CD4-positive, alpha-beta memory T cell (primary cell): ENCODE measurements at regions not wholly inside any gene's neighbourhood (a gene's known extent, or its start where the extent isn't known, plus 50 kb on each side); places are given as distances from the start of the nearest gene placed in this dataset.
"Not testable (repeated sequence)": the region's sequence is repeated elsewhere in the genome, so short reads cannot be mapped to it uniquely, and the experiment has no call there.

Source experiments
- CTCF ChIA-PET: fragments of 350-600 bp; sonication (Branson Sonifier 250); formaldehyde crosslinking; loops from one replicate; lab custom pipeline; 2021; ENCODE audit warnings: inconsistent platforms; ENCODE audit not compliant: partially characterized antibody; lab: Charles Lee
- POLR2A ChIA-PET: fragments of 350-600 bp; sonication (Branson Sonifier 250); formaldehyde crosslinking; loops from one replicate; lab custom pipeline; 2021; ENCODE audit not compliant: partially characterized antibody; lab: Charles Lee
- DNase-seq, 5 donors: peaks; one replicate each; pipeline versions ENCODE4 v3.0.0 to v3.0.0-alpha.2; 2020 to 2022; ENCODE audit warnings: mixed read lengths in 1 of 5
- H3K27ac ChIP-seq: one replicate; pipeline ENCODE4 v1.7.0; 2013; ENCODE audit warnings: low read depth, low read length
- H3K27me3 ChIP-seq: 2 replicates; pipeline ENCODE4 v1.7.0; 2013; ENCODE audit warnings: mild to moderate bottlenecking, low read length, moderate library complexity; ENCODE audit not compliant: insufficient read depth
- H3K36me3 ChIP-seq: 2 replicates; pipeline ENCODE4 v1.7.0; 2013; ENCODE audit warnings: mild to moderate bottlenecking, low read length, moderate library complexity; ENCODE audit not compliant: insufficient read depth
- H3K4me1 ChIP-seq: 2 replicates; pipeline ENCODE4 v1.7.0; 2013; ENCODE audit warnings: mild to moderate bottlenecking, low read length, moderate library complexity; ENCODE audit not compliant: insufficient read depth
- H3K4me3 ChIP-seq, 2 donors: one replicate each; pipeline ENCODE4 v1.7.0; 2013; ENCODE audit warnings: low read length in 2 of 2, mild to moderate bottlenecking in 1 of 2
- H3K9me3 ChIP-seq, 2 donors: one replicate each; pipeline ENCODE4 v1.7.0; 2013; ENCODE audit warnings: low read length in 2 of 2, control low read depth in 1 of 2; ENCODE audit not compliant: control insufficient read depth in 1 of 2
- H3K27ac Mint-ChIP-seq, 7 donors: one replicate each; pipeline ENCODE4 v1.8.0; 2020 to 2021; ENCODE audit warnings: mixed read lengths in 7 of 7, mild to moderate bottlenecking in 6 of 7, inconsistent platforms in 3 of 7, moderate library complexity in 3 of 7
- H3K27me3 Mint-ChIP-seq, 2 donors: one replicate each; pipeline ENCODE4 v1.8.0; 2020 to 2021; ENCODE audit warnings: mixed read lengths in 2 of 2
- H3K36me3 Mint-ChIP-seq, 2 donors: one replicate each; pipeline ENCODE4 v1.8.0; 2020 to 2021; ENCODE audit warnings: mixed read lengths in 2 of 2, inconsistent platforms in 1 of 2, mild to moderate bottlenecking in 1 of 2
- H3K4me1 Mint-ChIP-seq, 4 donors: one replicate each; pipeline ENCODE4 v1.8.0; 2020 to 2021; ENCODE audit warnings: mixed read lengths in 4 of 4, mild to moderate bottlenecking in 1 of 4
- H3K4me3 Mint-ChIP-seq, 8 donors: one replicate each; pipeline ENCODE4 v1.8.0; 2020 to 2021; ENCODE audit warnings: mixed read lengths in 8 of 8, mild to moderate bottlenecking in 7 of 8, moderate library complexity in 6 of 8, inconsistent platforms in 3 of 8
- H3K9me3 Mint-ChIP-seq, 8 donors: one replicate each; pipeline ENCODE4 v1.8.0; 2020 to 2021; ENCODE audit warnings: mixed read lengths in 8 of 8, mild to moderate bottlenecking in 5 of 8, inconsistent platforms in 3 of 8, moderate library complexity in 1 of 8
- intact Hi-C: fragments of 100-400 bp; cut with micrococcal nuclease; formaldehyde crosslinking; loops from one replicate; pipeline ENCODE4 v1.15.1; 2023

- H3K9me3 ChIP-seq, result no peaks in the 10 kb centered on the region
- no peaks in the 10 kb centered on the region for H3K27me3 Mint-ChIP-seq
- no peaks in the 10 kb centered on the region for H3K36me3 Mint-ChIP-seq
- no peaks in the 10 kb centered on the region for H3K27me3 ChIP-seq
- no peaks in the 10 kb centered on the region for H3K36me3 ChIP-seq
- H3K4me1 Mint-ChIP-seq, result no peaks in the 10 kb centered on the region
- ChIA-PET CTCF (no interaction called here), POLR2A (no interaction called here)
- no peak overlapping the region for H3K4me3 Mint-ChIP-seq
- H3K4me3 ChIP-seq, result no peak overlapping the region
- intact Hi-C loops, result no loop called here
- peaks cover 0 to 16% (median 5%) of the 10 kb centered on the region in 8 donors for H3K9me3 Mint-ChIP-seq
- H3K27ac ChIP-seq, result no peak overlapping the region
- no peak for DNase-seq
- H3K4me1 ChIP-seq, result no peaks in the 10 kb centered on the region
- no peak overlapping the region for H3K27ac Mint-ChIP-seq
These were observed 716.4 kb upstream of the ZNF804A start for GRCh38 chr2:183881978-183882377.

- Mint-ChIP-seq H3K9me3 (peaks cover 0 to 9% (median 3%) of the 10 kb centered on the region in 8 donors), H3K36me3 (no peaks in the 10 kb centered on the region), H3K4me1 (no peaks in the 10 kb centered on the region), H3K4me3 (no peak overlapping the region), H3K27me3 (no peaks in the 10 kb centered on the region), H3K27ac (no peak overlapping the region)
- no peaks in the 10 kb centered on the region for H3K36me3 ChIP-seq
- no peaks in the 10 kb centered on the region for H3K9me3 ChIP-seq
- CTCF ChIA-PET, result no interaction called here
- H3K27me3 ChIP-seq, result no peaks in the 10 kb centered on the region
- H3K4me1 ChIP-seq, result no peaks in the 10 kb centered on the region
- intact Hi-C loops, result no loop called here
- no peak overlapping the region for H3K4me3 ChIP-seq
- no peak overlapping the region for H3K27ac ChIP-seq
- POLR2A ChIA-PET, result no interaction called here
- no peak for DNase-seq
These were observed 705.9 kb upstream of the ZNF804A start for GRCh38 chr2:183892315-183892941.

- no peak overlapping the region for H3K4me3 Mint-ChIP-seq
- H3K27me3 Mint-ChIP-seq, result no peaks in the 10 kb centered on the region
- no peaks in the 10 kb centered on the region for H3K27me3 ChIP-seq
- CTCF ChIA-PET, result no interaction called here
- no peaks in the 10 kb centered on the region for H3K4me1 Mint-ChIP-seq
- H3K4me1 ChIP-seq, result no peaks in the 10 kb centered on the region
- H3K36me3 ChIP-seq, result no peaks in the 10 kb centered on the region
- no peak overlapping the region for H3K4me3 ChIP-seq
- H3K27ac Mint-ChIP-seq, result no peak overlapping the region
- DNase-seq, result no peak
- intact Hi-C loops, result no loop called here
- H3K9me3 Mint-ChIP-seq, result peaks cover under 1 to 8% (median 4%) of the 10 kb centered on the region in 8 donors
- POLR2A ChIA-PET, result no interaction called here
- H3K27ac ChIP-seq, result no peak overlapping the region
- no peaks in the 10 kb centered on the region for H3K36me3 Mint-ChIP-seq
- no peaks in the 10 kb centered on the region for H3K9me3 ChIP-seq
These were observed 699.7 kb upstream of the ZNF804A start for GRCh38 chr2:183898641-183899040.

- H3K36me3 ChIP-seq, result no peaks in the 10 kb centered on the region
- H3K4me1 ChIP-seq, result no peaks in the 10 kb centered on the region
- H3K4me3 Mint-ChIP-seq, result no peak overlapping the region
- H3K27ac ChIP-seq, result no peak overlapping the region
- no peak overlapping the region for H3K4me3 ChIP-seq
- no peaks in the 10 kb centered on the region for H3K27me3 ChIP-seq
- H3K27me3 Mint-ChIP-seq, result no peaks in the 10 kb centered on the region
- DNase-seq, result no peak
- no peaks in the 10 kb centered on the region for H3K9me3 ChIP-seq
- peaks cover 0 to 7% (median 4%) of the 10 kb centered on the region in 8 donors for H3K9me3 Mint-ChIP-seq
- ChIA-PET POLR2A (no interaction called here), CTCF (no interaction called here)
- H3K36me3 Mint-ChIP-seq, result no peaks in the 10 kb centered on the region
- no peak overlapping the region for H3K27ac Mint-ChIP-seq
- intact Hi-C loops, result no loop called here
- no peaks in the 10 kb centered on the region for H3K4me1 Mint-ChIP-seq
These were observed 696.4 kb upstream of the ZNF804A start for GRCh38 chr2:183901931-183902330.

- intact Hi-C loops, result no loop called here
- Mint-ChIP-seq H3K27me3 (no peaks in the 10 kb centered on the region), H3K36me3 (no peaks in the 10 kb centered on the region), H3K4me1 (no peaks in the 10 kb centered on the region), H3K27ac (no peak overlapping the region), H3K9me3 (peaks cover 0 to 9% (median 4%) of the 10 kb centered on the region in 8 donors), H3K4me3 (no peak overlapping the region)
- H3K27me3 ChIP-seq, result no peaks in the 10 kb centered on the region
- no peak for DNase-seq
- POLR2A ChIA-PET, result no interaction called here
- no peaks in the 10 kb centered on the region for H3K9me3 ChIP-seq
- no peak overlapping the region for H3K4me3 ChIP-seq
- H3K4me1 ChIP-seq, result no peaks in the 10 kb centered on the region
- H3K27ac ChIP-seq, result no peak overlapping the region
- CTCF ChIA-PET, result no interaction called here
- H3K36me3 ChIP-seq, result no peaks in the 10 kb centered on the region
These were observed 695.3 kb upstream of the ZNF804A start for GRCh38 chr2:183903026-183903425.

GRCh38 chr2:183916041-183916440 is 682.3 kb upstream of the ZNF804A start:
- H3K27me3 ChIP-seq, CTCF ChIA-PET, H3K27me3 Mint-ChIP-seq, H3K36me3 Mint-ChIP-seq, DNase-seq, H3K4me3 Mint-ChIP-seq, POLR2A ChIA-PET, intact Hi-C loops, H3K4me3 ChIP-seq, H3K27ac Mint-ChIP-seq, H3K4me1 Mint-ChIP-seq, H3K9me3 Mint-ChIP-seq, H3K4me1 ChIP-seq, H3K27ac ChIP-seq, H3K36me3 ChIP-seq, H3K9me3 ChIP-seq: not testable (repeated sequence)

GRCh38 chr2:183919167-183919566 is 679.2 kb upstream of the ZNF804A start:
- Mint-ChIP-seq H3K36me3 (no peaks in the 10 kb centered on the region), H3K9me3 (peaks cover 0 to 10% (median 3%) of the 10 kb centered on the region in 8 donors), H3K27me3 (no peaks in the 10 kb centered on the region), H3K27ac (no peak overlapping the region), H3K4me1 (no peaks in the 10 kb centered on the region), H3K4me3 (no peak overlapping the region)
- H3K4me3 ChIP-seq, result no peak overlapping the region
- H3K36me3 ChIP-seq, result no peaks in the 10 kb centered on the region
- no peaks in the 10 kb centered on the region for H3K27me3 ChIP-seq
- DNase-seq, result no peak
- H3K4me1 ChIP-seq, result no peaks in the 10 kb centered on the region
- H3K27ac ChIP-seq, result no peak overlapping the region
- ChIA-PET POLR2A (no interaction called here), CTCF (no interaction called here)
- intact Hi-C loops, result no loop called here
- no peaks in the 10 kb centered on the region for H3K9me3 ChIP-seq

- H3K4me1 Mint-ChIP-seq, result no peaks in the 10 kb centered on the region
These were observed 678.4 kb upstream of the ZNF804A start for GRCh38 chr2:183919926-183920325.

More at GRCh38 chr2:183919926-183920325, 678.4 kb upstream of the ZNF804A start:
- Histone ChIP-seq H3K27me3 (no peaks in the 10 kb centered on the region), H3K36me3 (no peaks in the 10 kb centered on the region), H3K4me3 (no peak overlapping the region), H3K27ac (no peak overlapping the region), H3K9me3 (no peaks in the 10 kb centered on the region), H3K4me1 (no peaks in the 10 kb centered on the region)
- DNase-seq, result no peak
- intact Hi-C loops, result no loop called here
- Mint-ChIP-seq H3K36me3 (no peaks in the 10 kb centered on the region), H3K9me3 (peaks cover 0 to 10% (median 3%) of the 10 kb centered on the region in 8 donors), H3K27ac (no peak overlapping the region), H3K4me3 (no peak overlapping the region), H3K27me3 (no peaks in the 10 kb centered on the region)
- ChIA-PET POLR2A (no interaction called here), CTCF (no interaction called here)
